Omental fat pad (tissue), 3 donors: ENCODE measurements at regions not wholly inside any gene's neighbourhood (a gene's known extent, or its start where the extent isn't known, plus 50 kb on each side); places are given as distances from the start of the nearest gene placed in this dataset.

ENCODE experiments used
- ATAC-seq: fragments of 150-250 bp; one replicate; pipeline ENCODE4 v1.9.1; 2016; ENCODE audit warnings: mild to moderate bottlenecking, moderate library complexity; ENCODE audit not compliant: low FRiP score
- DNase-seq: peaks from one replicate; pipeline ENCODE4 v3.0.0-alpha.2; 2019; ENCODE audit warnings: low spot score
- CTCF ChIP-seq, 3 donors: fragments of 450-650 bp; IDR thresholded peaks; one replicate each; pipeline ENCODE4 v1.5.1; 2016 to 2017; ENCODE audit warnings: antibody characterized with exemption in 3 of 3, mild to moderate bottlenecking in 3 of 3, moderate library complexity in 2 of 3

- no peak for TF ChIP-seq CTCF (IDR thresholded peaks at IDR 0.05)
- no peak for ATAC-seq
These were observed 69.2 kb downstream of the MRPL46 start for GRCh38 chr15:88398011-88398410.

DNA sequence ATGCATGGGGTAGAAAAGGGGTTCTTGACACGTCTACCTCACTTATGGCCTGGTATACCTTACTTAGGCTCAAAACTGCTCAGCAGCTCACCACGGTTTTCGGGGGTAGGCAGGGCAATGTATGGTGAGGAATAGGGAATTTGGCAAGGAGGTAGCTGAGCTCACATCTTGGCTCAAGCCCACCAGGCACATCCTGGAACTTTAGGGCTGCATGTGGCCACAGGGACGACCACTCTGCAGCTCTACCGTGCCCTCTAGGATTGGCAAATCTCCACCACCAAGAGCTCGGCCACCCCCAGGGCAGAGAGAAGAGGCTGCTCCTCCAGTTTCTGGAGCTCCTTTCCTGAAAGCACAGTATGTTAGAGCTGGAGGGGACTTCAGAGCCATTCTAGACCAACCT is 69.7 kb downstream of the MRPL46 start:
- no peak for DNase-seq
- no peak for TF ChIP-seq CTCF (IDR thresholded peaks at IDR 0.05)
- ATAC-seq: no peak

More at GRCh38 chr15:88398011-88398410, 69.2 kb downstream of the MRPL46 start:
- DNase-seq: no peak

GRCh38 chr15:88395872-88396781 is 71.1 kb downstream of the MRPL46 start:
- DNase-seq: no peak
- no peak for ATAC-seq
- no peak for TF ChIP-seq CTCF (IDR thresholded peaks at IDR 0.05)

- ATAC-seq (no peak), DNase-seq (no peak)
- no peak for TF ChIP-seq CTCF (IDR thresholded peaks at IDR 0.05)
These were observed 71.9 kb downstream of the MRPL46 start for GRCh38 chr15:88395241-88395640.

- DNase-seq (no peak), ATAC-seq (no peak)
- no peak for TF ChIP-seq CTCF (IDR thresholded peaks at IDR 0.05)
These were observed 72.5 kb downstream of the MRPL46 start for GRCh38 chr15:88394553-88395145.

DNA sequence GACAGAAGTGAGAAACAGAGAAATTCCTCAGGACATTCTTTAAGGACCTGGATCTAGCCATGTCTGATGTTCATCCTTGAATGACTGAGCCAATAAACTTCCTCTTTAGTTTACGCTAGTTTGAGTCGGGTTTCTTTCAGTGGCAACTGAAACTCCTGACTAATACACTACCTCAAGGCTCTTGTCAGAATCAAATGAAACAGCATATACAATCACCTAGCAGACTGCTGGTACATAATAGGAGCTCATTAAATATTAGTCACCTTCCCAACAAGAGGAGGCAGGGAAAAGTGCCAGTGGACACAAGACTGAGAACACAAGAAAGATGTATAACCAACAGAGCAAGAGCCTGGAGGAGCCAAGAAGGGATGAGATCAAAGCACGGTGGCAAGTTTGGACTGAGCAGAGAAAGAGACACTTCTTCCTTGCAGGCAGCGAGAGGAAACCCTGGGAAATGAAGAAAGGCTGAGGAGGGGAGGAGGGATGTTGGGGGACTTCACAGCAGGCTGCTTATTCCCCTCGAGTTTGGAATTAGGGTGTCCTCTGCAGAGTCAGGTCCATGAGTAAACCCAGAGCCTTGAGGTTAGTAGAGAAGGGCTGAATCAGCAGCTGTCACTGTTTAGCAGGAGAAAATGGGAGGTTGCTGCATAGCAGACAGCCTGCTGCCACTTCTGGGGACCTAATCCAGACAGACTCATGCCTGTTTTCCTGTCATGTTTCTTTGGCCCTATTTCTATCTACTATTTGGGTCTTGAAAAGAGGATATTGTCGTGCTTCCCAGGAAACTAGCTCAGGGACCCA is 73.3 kb downstream of the MRPL46 start:
- DNase-seq (no peak), ATAC-seq (no peak)
- no peak for TF ChIP-seq CTCF (IDR thresholded peaks at IDR 0.05)
